Mesendoderm (in vitro differentiated cells): ENCODE measurements at regions not wholly inside any gene's neighbourhood (a gene's known extent, or its start where the extent isn't known, plus 50 kb on each side); places are given as distances from the start of the nearest gene placed in this dataset.
"Not testable (repeated sequence)": the region's sequence is repeated elsewhere in the genome, so short reads cannot be mapped to it uniquely, and the experiment has no call there.

Experiments used
- DNase-seq: peaks from one replicate; pipeline ENCODE4 v3.0.0; 2013
- H2AK5ac ChIP-seq: 2 replicates; pipeline ENCODE4 v1.6.1; 2013; ENCODE audit warnings: low read length, inconsistent platforms
- H2BK120ac ChIP-seq: 2 replicates; pipeline ENCODE4 v1.6.1; 2013; ENCODE audit warnings: low read depth, mild to moderate bottlenecking, low read length, moderate library complexity, mixed read lengths
- H2BK15ac ChIP-seq: replicated peaks from 2 replicates; pipeline ENCODE4 v1.6.1; 2013; ENCODE audit warnings: low read depth, mild to moderate bottlenecking, moderate library complexity
- H2BK5ac ChIP-seq: 2 replicates; pipeline ENCODE4 v1.6.1; 2013; ENCODE audit warnings: low read length, inconsistent platforms
- H3K18ac ChIP-seq: 2 replicates; pipeline ENCODE4 v1.6.1; 2013; ENCODE audit warnings: mild to moderate bottlenecking, low read length, mixed read lengths
- H3K23ac ChIP-seq: one replicate; pipeline ENCODE4 v1.6.1; 2013; ENCODE audit warnings: low read length
- H3K27ac ChIP-seq: 2 replicates; pipeline ENCODE4 v1.5.1; 2013; ENCODE audit warnings: low read depth, mild to moderate bottlenecking, inconsistent platforms, low read length, moderate library complexity
- H3K27me3 ChIP-seq: 2 replicates; pipeline ENCODE4 v1.6.1; 2013; ENCODE audit warnings: low read length, control low read depth, mild to moderate bottlenecking, inconsistent platforms; ENCODE audit not compliant: insufficient read depth, poor library complexity
- H3K36me3 ChIP-seq: 2 replicates; pipeline ENCODE4 v1.6.1; 2013; ENCODE audit warnings: low read length, inconsistent platforms; ENCODE audit not compliant: control insufficient read depth, insufficient read depth
- H3K4ac ChIP-seq: one replicate; pipeline ENCODE4 v1.6.1; 2013; ENCODE audit warnings: low read depth, mild to moderate bottlenecking, low read length, moderate library complexity
- H3K4me1 ChIP-seq: 2 replicates; pipeline ENCODE4 v1.6.1; 2013; ENCODE audit warnings: low read depth, low read length, inconsistent platforms; ENCODE audit not compliant: control insufficient read depth
- H3K4me2 ChIP-seq: 2 replicates; pipeline ENCODE4 v1.6.1; 2013; ENCODE audit warnings: low read length
- H3K4me3 ChIP-seq: 2 replicates; pipeline ENCODE4 v1.5.1; 2013; ENCODE audit warnings: mild to moderate bottlenecking, low read length
- H3K56ac ChIP-seq: one replicate; pipeline ENCODE4 v1.6.1; 2013; ENCODE audit warnings: low read length
- H3K79me1 ChIP-seq: 2 replicates; pipeline ENCODE4 v1.6.1; 2013; ENCODE audit warnings: low read length, inconsistent platforms
- H3K79me2 ChIP-seq: 2 replicates; pipeline ENCODE4 v1.6.1; 2013; ENCODE audit warnings: mild to moderate bottlenecking, low read length; ENCODE audit not compliant: control insufficient read depth, insufficient read depth
- H3K9ac ChIP-seq: 2 replicates; pipeline ENCODE4 v1.6.1; 2013; ENCODE audit warnings: low read length, inconsistent platforms
- H4K5ac ChIP-seq: one replicate; pipeline ENCODE4 v1.6.1; 2013; ENCODE audit warnings: low read length
- H4K8ac ChIP-seq: one replicate; pipeline ENCODE4 v1.6.1; 2013; ENCODE audit warnings: low read depth, mild to moderate bottlenecking, control low read depth, low read length, moderate library complexity
- WGBS: extraction: QIAGEN DNeasy Blood & Tissue Kit; methylation state at CpG from one replicate; pipeline ENCODE4 v1.1.7; 2013; ENCODE audit warnings: low lambda C conversion rate, missing lambda C conversion rate; ENCODE audit not compliant: insufficient coverage; ENCODE audit errors: extremely low coverage; 5-methylcytosine and 5-hydroxymethylcytosine counted together

- H3K36me3 ChIP-seq, H3K27me3 ChIP-seq, H2AK5ac ChIP-seq, H3K56ac ChIP-seq, H3K23ac ChIP-seq, H3K4ac ChIP-seq, H2BK5ac ChIP-seq, H3K79me1 ChIP-seq, H2BK15ac ChIP-seq, H4K5ac ChIP-seq, H2BK120ac ChIP-seq, H3K9ac ChIP-seq, H3K79me2 ChIP-seq, H3K4me1 ChIP-seq, H3K27ac ChIP-seq, DNase-seq, H3K4me3 ChIP-seq, H4K8ac ChIP-seq, H3K4me2 ChIP-seq: not testable (repeated sequence)
- WGBS: no CpG with 5 or more reads among the region's 4 CpGs
- H3K18ac ChIP-seq: peak overlapping the region; percentile 13
Observed at GRCh38 chr2:47689118-47689517, 93.8 kb upstream of the MSH6 start.

- Histone ChIP-seq H4K8ac (no peak overlapping the region), H3K4ac (no peak overlapping the region), H3K79me1 (no peaks in the 10 kb centered on the region), H3K36me3 (no peaks in the 10 kb centered on the region), H2BK15ac (no peak overlapping the region), H2BK5ac (no peak overlapping the region), H3K79me2 (no peaks in the 10 kb centered on the region), H4K5ac (no peak overlapping the region), H3K56ac (no peak overlapping the region), H3K9ac (no peak overlapping the region), H3K27ac (no peak overlapping the region), H2AK5ac (no peak overlapping the region), H3K23ac (no peak overlapping the region), H3K4me2 (no peak overlapping the region), H3K27me3 (no peaks in the 10 kb centered on the region), H3K4me3 (no peak overlapping the region), H2BK120ac (no peak overlapping the region), H3K4me1 (no peaks in the 10 kb centered on the region), H3K18ac (peak overlapping the region; percentile 13)
- WGBS: no CpG with 5 or more reads among the region's 5 CpGs
- peak; percentile 65 for DNase-seq
Observed at GRCh38 chr2:47688561-47688960, 94.4 kb upstream of the MSH6 start.

- H2BK5ac ChIP-seq: no peak overlapping the region
- no peak overlapping the region for H3K4me2 ChIP-seq
- H4K5ac ChIP-seq: no peak overlapping the region
- no peak overlapping the region for H2AK5ac ChIP-seq
- no peak overlapping the region for H3K18ac ChIP-seq
- no peak overlapping the region for H3K27ac ChIP-seq
- no peaks in the 10 kb centered on the region for H3K36me3 ChIP-seq
- no peak overlapping the region for H3K4ac ChIP-seq
- WGBS: no CpG with 5 or more reads among the region's 1 CpG
- no peaks in the 10 kb centered on the region for H3K79me2 ChIP-seq
- no peak overlapping the region for H3K4me3 ChIP-seq
- H2BK15ac ChIP-seq: no peak overlapping the region
- no peak overlapping the region for H3K9ac ChIP-seq
- no peak overlapping the region for H2BK120ac ChIP-seq
- no peak for DNase-seq
- H3K23ac ChIP-seq: no peak overlapping the region
- no peak overlapping the region for H3K56ac ChIP-seq
- H3K4me1 ChIP-seq: no peaks in the 10 kb centered on the region
- H4K8ac ChIP-seq: no peak overlapping the region
- H3K79me1 ChIP-seq: no peaks in the 10 kb centered on the region
- H3K27me3 ChIP-seq: no peaks in the 10 kb centered on the region
Observed at GRCh38 chr2:47687856-47688255, 95.1 kb upstream of the MSH6 start.

GRCh38 chr2:47686018-47686417 is 96.9 kb upstream of the MSH6 start:
- peak overlapping the region; percentile 53 for H3K18ac ChIP-seq
- WGBS: no CpG with 5 or more reads among the region's 5 CpGs
- H2BK15ac ChIP-seq: no peak overlapping the region
- no peaks in the 10 kb centered on the region for H3K79me2 ChIP-seq
- no peak overlapping the region for H2BK5ac ChIP-seq
- no peak overlapping the region for H3K4me2 ChIP-seq
- no peaks in the 10 kb centered on the region for H3K27me3 ChIP-seq
- H3K79me1 ChIP-seq: no peaks in the 10 kb centered on the region
- no peak overlapping the region for H2AK5ac ChIP-seq
- no peak overlapping the region for H3K4me3 ChIP-seq
- H3K23ac ChIP-seq: no peak overlapping the region
- no peak overlapping the region for H3K56ac ChIP-seq
- H3K9ac ChIP-seq: no peak overlapping the region
- H3K4me1 ChIP-seq: no peaks in the 10 kb centered on the region
- H3K36me3 ChIP-seq: no peaks in the 10 kb centered on the region
- no peak overlapping the region for H3K4ac ChIP-seq
- DNase-seq: no peak
- H3K27ac ChIP-seq: no peak overlapping the region
- no peak overlapping the region for H4K5ac ChIP-seq
- H2BK120ac ChIP-seq: no peak overlapping the region
- H4K8ac ChIP-seq: no peak overlapping the region

- Histone ChIP-seq H4K8ac (no peak overlapping the region), H3K4me3 (no peak overlapping the region), H3K18ac (no peak overlapping the region), H3K79me1 (no peaks in the 10 kb centered on the region), H3K27me3 (no peaks in the 10 kb centered on the region), H3K56ac (no peak overlapping the region), H3K23ac (no peak overlapping the region), H2BK15ac (no peak overlapping the region), H2BK5ac (no peak overlapping the region), H3K4ac (no peak overlapping the region), H3K4me2 (no peak overlapping the region), H3K79me2 (no peaks in the 10 kb centered on the region), H3K9ac (no peak overlapping the region), H2AK5ac (no peak overlapping the region), H3K27ac (no peak overlapping the region), H4K5ac (no peak overlapping the region), H3K4me1 (no peaks in the 10 kb centered on the region), H2BK120ac (no peak overlapping the region), H3K36me3 (no peaks in the 10 kb centered on the region)
- DNase-seq: no peak
- WGBS: no CpG with 5 or more reads among the region's 8 CpGs
Observed at GRCh38 chr2:47682216-47682749, 100.7 kb upstream of the MSH6 start.

- Histone ChIP-seq H3K4ac (no peak overlapping the region), H2BK15ac (no peak overlapping the region), H4K8ac (no peak overlapping the region), H3K23ac (no peak overlapping the region), H3K4me1 (no peaks in the 10 kb centered on the region), H3K36me3 (no peaks in the 10 kb centered on the region), H3K4me2 (no peak overlapping the region), H3K79me2 (no peaks in the 10 kb centered on the region), H3K4me3 (no peak overlapping the region), H2BK120ac (no peak overlapping the region), H2BK5ac (no peak overlapping the region), H3K9ac (no peak overlapping the region), H3K27ac (no peak overlapping the region), H3K27me3 (no peaks in the 10 kb centered on the region), H3K18ac (no peak overlapping the region), H3K79me1 (no peaks in the 10 kb centered on the region), H3K56ac (no peak overlapping the region), H4K5ac (no peak overlapping the region), H2AK5ac (no peak overlapping the region)
- no CpG with 5 or more reads among the region's 6 CpGs for WGBS
- no peak for DNase-seq
Observed at GRCh38 chr2:47676261-47676926, 105.6 kb upstream of the KCNK12 start.
